Hepatocyte (in vitro differentiated cells): ENCODE measurements at regions not wholly inside any gene's neighbourhood (a gene's known extent, or its start where the extent isn't known, plus 50 kb on each side); places are given as distances from the start of the nearest gene placed in this dataset.

Experiments used
- CTCF ChIP-seq: fragments of 200-600 bp; sonication (generic); IDR thresholded peaks from 2 replicates; pipeline ENCODE4 v1.5.1; 2016; ENCODE audit warnings: antibody characterized with exemption, mild to moderate bottlenecking; ENCODE audit not compliant: poor library complexity
- EZH2phosphoT487 ChIP-seq: fragments of 200-600 bp; sonication (generic); IDR thresholded peaks from one replicate; pipeline ENCODE4 v1.6.1; 2018; ENCODE audit warnings: antibody characterized with exemption, mild to moderate bottlenecking, low read depth, moderate library complexity; ENCODE audit not compliant: unreplicated experiment, severe bottlenecking

GRCh38 chr14:52202151-52202550 is 65.3 kb upstream of the PTGDR start:
- TF ChIP-seq EZH2phosphoT487 (no peak), CTCF (no peak)
